GM19468 (cell line): ENCODE measurements at regions not wholly inside any gene's neighbourhood (a gene's known extent, or its start where the extent isn't known, plus 50 kb on each side); places are given as distances from the start of the nearest gene placed in this dataset.

Source experiments
- ATAC-seq: cut with Tn5 transposase; IDR thresholded peaks from one replicate; pipeline ENCODE4 v1.9.1; 2021; ENCODE audit warnings: mild to moderate bottlenecking, moderate library complexity, moderate number of reproducible peaks; ENCODE audit not compliant: unreplicated experiment; ENCODE audit errors: extremely low read depth

DNA sequence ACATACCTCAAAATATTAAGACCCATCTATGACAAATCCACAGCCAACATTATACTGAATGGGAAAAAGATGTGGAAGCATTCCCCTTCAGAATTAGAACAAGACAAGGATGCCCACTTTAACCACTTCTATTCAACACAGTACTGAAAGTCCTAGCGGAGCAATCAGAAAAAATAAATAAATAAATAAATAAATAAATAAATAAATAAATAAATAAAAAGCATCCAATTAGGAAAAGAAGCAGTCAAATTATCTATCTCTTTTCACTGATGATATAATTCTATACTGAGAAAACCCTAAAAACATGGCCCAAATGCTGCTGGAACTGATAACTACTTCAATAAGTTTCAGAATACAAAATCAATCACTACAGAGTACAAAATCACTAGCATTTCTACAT is 67.5 kb downstream of the PRR32 start:
- no peak for ATAC-seq

DNA sequence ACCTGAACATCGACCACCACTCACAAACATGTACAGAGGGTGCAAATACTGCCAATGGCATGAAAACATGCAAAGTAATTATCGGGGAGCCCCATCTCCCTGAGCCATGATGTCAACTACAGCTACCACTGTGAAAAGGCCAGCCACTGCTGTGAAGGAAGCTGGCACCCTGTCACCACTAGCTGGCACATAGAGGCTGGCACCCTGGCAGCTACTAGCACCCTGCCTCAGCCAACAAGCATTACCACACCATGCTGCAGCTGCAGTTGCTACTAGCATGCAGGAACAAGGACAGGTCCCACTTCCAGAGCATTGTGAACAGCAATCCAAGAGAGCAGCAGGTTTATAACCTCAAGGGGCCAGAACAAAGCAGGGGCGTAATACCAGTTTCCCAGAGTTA is 81.4 kb downstream of the PRR32 start:
- no peak for ATAC-seq

DNA sequence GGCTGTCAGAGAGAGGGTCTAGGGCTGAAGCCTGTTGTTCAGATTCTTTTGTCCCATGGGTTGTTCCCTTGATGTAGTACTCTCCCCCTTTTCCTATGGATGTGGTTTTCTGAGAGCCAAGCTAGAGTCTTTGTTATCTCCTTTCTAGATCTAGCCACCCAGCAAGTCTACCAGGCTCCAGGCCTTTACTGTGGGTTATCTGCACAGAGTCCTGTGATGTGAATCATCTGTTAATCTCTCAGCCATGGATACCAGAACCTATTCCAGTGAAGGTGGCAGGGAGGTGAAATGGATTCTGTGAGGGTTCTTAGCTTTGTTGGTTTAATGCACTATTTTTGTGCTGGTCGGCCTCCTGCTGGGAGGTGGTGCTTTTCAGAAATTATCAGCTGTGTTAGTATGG is 109.5 kb downstream of the PRR32 start:
- ATAC-seq = no peak

DNA sequence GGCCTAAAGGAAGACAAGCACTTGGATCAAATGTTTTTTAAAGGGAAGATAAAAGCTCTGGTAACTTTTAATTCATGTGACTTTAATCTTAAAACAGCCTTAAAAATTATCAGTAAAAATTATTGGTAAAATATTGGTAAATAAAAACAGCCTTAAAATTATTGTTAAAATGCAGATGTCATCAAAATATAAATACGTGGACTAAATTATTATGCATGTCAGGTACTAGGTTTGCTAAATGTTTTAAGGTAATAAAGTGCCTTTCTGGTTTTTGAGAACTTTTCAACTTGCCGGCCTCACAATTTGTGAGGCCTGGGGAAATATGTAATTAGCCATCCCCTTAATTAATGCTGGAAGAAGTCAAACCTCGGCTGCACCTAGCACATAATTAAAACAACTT is 147.7 kb downstream of the PRR32 start:
- ATAC-seq = no peak

DNA sequence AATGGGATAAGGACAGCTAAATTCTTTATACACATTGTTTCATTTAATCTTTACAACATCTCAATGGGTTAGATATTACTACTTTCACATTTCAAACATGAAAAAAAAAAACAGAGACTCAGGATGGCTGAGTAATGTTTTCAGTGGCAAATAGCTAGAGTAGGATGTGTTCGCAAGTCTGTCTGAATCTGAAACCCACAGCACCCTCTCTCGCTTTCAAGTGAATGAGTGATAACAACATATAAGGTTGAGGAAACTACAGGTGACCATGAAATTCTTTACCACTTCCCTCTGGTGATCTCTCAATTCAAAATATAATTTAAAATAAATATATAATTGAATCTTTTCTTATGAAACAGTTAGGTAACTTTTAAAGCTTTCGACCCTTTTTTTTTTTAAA is 162.6 kb downstream of the PRR32 start:
- peak; percentile 58 for ATAC-seq

DNA sequence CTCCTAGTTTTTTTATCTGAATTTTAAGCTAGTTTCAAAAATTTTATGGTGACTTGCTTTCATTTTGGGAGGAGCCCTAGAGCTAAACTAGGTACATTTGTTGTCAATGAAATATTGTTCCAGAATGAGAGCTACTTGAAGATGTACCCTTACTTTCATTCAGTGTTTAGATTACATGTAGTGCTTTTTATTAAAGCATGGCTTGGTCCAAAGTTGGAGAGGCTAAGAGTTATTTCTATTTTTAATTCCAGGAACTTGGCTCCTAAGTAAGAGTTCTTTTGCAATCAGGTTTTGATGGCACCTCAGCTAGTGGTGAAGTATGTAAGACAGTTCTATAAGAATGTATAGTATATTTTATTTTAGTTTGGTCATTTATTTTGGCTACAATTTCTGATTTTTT is 165.5 kb downstream of the PRR32 start:
- no peak for ATAC-seq

DNA sequence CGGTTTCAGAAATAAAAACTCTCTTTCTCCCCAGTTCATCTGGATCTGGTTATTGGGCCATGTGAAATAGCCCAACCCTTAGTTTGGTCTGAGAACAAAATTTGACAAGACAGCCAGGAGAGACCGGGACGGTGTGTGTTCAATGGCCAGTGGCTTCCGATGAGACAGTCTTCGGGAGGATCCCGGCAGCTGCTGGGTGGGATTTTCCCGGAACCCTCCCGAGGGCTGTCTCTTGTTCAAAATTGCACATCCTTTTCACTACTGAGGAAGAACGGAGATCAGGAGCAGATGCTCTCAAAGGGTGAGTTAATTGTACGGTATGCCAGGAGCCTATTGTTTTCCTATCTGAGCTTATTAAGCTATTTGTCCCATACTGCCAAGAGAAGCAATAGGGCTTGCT is 166.5 kb downstream of the PRR32 start:
- no peak for ATAC-seq

DNA sequence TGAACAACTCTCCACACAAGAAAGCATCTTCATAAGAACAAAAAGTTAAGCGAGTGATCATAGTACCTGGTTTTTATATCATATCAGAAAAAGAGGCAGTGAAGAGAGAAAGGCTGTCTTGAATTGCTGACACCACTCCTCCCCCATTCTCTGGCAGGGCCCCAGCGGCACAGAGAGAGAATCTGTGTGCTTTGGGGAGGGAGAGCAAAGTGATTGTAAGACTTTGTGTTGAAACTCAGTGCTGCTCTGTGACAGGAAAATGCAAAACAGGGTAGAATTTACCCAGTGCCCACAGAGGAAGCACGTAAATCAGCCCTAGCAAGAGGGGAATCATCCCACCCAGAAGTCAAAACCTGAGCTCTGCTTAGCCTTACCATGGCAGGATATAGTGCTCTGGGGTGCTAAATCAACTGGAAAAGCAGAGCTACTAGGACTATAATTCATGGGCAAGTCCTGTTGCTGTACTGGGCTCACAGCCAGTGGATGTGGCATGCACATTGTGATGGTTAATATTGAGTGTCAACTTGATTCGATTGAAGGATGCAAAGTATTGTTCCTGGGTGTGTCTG is 174.6 kb downstream of the PRR32 start:
- ATAC-seq = no peak

DNA sequence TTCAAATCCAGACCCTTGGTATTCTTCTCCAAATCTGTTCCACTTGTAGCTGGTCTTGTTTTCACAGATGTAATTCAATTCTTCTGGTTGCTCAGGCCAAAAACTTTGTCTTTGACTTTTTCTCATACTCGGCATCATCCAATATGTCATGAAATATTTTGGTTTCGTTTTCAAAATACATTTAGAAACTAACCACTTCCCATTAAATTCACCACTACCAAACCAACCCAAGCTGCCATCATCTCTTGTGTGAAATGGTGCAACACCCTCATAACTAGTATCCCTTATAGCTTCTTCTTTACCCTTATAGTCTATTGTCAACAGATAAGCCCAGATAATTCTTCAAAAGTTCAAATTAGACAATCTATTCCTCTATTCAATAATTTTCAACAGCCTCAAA is 192.1 kb downstream of the PRR32 start:
- ATAC-seq = no peak

DNA sequence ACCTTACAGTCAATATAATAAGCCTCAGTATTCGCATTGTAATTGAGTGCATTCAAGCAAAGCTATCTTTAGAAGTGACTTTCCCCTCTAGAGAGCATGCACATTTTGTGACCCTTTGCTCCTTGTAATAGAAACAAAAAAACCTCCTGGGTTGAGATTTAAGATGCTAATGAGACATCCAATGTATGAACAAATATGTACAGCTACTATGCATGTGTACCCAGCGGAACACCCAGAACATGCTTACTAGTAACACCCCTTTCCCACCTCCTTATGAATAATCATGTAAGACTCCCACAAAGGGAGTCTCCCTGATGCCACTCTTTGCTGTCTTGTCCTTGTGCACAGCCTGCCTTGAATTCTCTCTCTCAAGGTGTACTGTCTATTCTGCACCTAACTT is 205.5 kb downstream of the PRR32 start:
- ATAC-seq = no peak

DNA sequence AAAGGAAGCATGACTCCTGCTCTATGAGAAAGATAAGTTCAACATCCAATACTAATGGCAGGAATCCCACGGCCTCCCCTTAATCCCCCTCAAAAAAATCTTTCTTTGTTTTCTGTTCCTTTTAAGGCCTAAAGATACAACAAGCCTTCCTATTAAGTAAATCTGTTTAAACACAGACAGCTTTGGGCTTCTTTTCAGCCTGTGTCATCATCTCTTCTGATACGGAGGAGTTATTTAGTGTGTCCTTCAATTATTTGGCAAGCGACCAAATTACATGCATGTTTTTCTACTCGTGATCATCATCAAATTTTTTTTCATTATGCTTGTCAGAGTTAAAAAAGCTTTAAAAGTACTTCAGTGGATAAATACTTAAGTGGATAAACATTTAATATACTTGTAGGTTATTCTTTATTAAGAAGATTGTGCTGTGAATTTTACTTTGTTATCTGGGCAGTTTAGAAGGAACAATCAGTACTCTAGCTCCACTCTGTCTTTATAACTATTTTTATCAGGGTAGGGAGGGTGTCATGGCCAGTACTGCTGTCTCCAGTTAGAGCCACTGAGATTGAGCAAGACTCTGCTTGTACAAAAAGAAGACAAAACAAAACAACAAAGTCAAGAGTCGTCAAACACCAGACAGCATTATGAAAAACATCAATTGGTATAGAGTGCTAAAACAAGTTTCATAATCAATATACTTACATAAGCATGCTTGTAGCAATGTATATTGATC is 210.7 kb downstream of the PRR32 start:
- ATAC-seq = no peak

DNA sequence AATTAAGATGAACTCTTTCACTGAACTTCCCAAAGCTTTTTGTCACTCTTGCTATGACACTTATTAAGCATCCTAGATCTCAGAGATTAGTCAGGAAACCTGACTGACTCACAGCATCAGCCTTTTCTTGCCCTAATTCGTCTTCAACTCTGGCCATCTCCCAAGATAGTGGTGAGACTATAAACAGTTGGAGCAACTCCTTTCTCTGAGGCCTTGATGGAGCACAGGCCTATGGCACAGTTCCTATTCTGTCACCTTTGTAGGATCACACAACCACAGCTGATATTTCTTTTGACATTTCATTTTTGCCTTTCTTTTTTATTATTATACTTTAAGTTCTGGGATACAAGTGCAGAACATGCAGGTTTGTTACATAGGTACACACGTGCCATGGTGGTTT is 217.6 kb downstream of the PRR32 start:
- ATAC-seq = no peak

DNA sequence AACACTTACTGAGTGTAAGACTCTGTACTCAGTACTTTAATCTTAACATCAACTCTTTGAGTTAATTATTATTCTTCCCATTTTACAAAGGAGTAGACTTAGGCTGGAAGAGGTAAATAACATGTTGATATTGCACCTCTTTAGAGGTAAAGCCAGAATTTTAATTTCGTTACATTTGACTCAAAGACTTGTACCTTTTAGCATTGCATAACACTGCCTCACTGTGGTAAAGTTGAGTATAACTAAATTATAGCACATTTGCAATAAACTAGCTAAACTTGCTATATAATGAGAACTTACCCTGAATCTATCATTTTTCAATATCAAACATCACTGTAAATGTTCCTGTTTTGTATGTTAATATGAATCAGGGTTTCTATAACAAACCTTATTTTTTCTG is 218.5 kb downstream of the PRR32 start:
- no peak for ATAC-seq

DNA sequence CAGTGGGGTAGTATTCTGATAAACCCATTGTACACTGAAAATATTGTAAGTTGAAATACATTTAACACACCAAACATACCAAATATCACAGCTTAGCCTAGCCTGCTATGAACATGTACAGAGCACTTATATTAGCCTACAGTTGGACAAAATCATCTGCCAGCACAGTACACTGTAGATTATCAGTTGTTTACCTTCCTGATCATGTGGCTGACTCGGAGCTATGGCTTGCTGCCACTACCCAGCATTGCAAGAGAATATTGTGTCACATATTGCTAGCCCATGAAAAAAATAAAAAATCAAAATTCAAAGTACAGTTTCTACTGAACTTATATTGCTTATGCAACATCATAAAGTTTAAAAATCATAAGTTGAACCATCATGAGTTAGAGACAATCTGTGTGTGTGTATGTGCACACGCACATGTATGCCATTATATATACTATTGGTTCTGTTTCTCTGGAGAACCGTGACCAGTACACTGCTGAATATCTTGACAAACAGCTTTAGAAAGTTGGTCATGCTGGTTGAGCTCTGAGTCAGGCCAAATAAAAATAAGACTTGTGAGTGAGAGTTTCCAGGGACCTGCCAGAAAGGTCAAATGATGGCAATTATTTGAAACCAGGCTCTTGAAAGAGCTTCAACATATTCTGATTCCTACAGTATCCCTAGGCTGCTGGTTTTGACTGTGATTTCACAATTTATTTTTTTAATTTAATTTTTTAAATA is 238.5 kb downstream of the PRR32 start:
- ATAC-seq = no peak

DNA sequence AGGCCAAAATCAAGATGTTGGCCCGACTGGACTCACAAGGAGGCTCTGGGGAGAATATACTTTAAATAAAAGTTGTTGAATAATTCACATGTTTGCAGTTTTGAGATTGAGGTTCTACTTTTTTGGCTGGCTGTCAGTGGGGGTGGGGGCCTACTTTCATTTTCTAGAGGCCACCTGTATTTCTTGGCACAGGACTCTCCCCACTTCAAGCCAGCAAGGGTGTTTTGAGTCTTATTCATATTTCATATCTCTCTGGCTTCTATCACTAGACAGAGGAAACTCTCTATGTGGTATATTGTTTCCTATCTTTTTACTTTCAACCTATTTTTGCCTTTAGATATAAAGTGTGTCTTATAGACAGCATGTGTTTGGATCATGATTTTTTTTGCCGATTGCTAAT is 266.4 kb downstream of the PRR32 start:
- no peak for ATAC-seq

DNA sequence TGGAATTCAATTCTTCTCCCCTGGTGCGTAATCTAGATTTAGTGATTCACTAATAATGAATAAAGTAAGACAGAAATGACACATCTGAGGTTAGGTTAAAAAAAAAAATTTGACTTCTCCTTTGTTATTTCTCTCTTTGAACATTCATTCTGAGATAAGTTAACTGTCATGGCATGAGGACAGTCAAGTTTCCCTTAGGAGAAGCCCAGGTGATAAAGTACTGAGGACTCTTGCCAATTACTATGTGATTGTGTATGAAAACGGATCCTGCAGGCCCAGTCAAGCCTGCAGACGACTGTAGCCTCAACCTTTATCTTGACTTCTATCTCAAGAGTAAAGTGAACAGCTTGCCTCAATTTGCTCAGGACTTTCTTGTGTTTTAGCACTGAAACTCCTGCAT is 293.2 kb downstream of the PRR32 start:
- ATAC-seq = no peak

DNA sequence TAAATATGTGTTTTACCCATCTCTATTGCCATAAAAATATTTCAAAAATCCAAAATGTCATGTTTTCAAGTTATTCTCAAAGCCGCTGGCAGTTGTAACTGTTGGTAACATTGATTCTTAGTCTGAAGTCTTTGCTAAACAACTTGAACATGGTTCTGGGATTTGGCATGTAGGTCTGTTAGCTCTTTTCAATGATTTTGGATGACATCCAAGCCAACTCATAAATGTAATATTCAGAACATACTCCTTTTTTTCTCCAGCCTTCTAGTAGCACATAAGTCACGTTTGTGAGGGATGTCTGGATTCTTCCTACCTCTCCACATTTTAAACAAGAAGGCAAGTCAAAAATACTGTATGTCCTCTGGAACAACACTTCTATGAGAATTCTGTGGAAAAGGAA is 305.3 kb downstream of the PRR32 start:
- no peak for ATAC-seq

DNA sequence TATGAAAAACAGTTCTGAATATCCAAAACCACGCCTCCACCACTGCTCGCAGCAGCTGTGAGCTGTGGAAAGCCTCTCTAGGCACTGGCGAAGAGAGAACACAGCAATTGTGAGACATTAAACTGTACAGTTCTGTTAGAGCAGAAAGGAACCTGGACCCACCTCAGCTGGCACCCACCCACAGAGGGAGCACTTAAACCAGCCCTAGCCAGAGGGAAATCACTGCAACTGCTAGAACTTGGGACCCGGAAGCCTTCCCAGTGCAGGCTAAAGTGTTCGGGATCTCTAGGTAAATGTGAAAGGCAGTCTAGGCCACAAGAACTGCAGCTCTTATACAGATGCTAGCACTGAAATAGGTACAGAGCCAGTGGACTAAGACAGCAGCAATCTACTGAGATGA is 308.8 kb downstream of the PRR32 start:
- ATAC-seq = no peak

DNA sequence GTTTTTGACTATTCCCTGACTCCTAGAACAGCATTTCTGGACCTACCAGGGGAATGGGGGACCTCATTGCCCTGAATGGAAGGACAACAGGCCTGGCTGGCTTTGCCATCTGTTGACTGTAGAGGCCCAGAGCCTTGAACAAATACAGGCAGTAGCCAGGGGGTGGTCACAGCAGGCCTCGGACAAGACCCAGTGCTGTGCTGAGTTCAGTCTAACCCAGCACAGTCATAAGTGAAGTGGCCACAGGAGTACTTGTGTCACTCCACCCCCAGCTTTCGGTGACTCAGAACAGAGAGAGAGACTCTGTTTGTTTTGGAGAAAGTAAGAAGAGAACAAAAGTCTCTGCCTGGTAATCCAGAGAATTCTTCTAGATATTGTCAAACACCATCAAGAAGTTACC is 310.0 kb downstream of the PRR32 start:
- no peak for ATAC-seq

DNA sequence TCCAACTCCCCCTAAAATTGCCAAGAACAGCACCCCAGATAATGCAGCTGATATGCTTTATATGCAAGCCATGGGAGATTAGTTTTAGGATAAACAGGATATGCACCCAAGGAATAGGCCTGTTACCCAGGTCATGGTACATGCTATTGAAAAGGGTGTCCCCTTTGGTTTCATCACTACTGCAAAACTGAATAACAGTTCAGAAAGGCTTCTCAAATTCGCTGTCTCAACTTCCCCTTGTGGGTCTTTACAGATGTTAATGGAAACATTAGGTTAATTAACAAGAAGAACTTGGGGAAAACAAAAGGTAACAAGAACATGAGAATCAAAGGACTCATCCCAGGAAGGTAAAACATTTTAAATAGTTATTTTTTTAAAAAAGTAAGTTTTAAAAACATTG is 318.7 kb downstream of the PRR32 start:
- ATAC-seq = no peak

DNA sequence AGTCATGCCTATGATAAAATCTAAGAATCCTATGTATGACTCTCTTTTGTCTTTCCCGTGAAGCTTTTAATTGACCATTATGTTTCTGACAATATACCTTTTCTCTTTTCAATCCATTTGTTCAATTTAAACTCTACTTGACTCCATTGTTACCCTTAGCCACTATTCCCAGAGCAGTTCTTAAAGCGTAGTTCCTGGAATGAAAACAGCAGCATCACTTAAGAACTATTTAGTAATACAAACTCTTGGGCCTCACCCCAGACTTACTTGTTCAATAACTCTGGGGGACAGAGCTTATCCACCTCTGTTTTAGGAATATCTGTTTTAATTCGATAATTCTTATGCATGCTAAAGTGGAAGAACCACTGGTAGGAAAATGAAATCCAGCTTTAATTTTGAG is 358.4 kb downstream of the PRR32 start:
- ATAC-seq = no peak

DNA sequence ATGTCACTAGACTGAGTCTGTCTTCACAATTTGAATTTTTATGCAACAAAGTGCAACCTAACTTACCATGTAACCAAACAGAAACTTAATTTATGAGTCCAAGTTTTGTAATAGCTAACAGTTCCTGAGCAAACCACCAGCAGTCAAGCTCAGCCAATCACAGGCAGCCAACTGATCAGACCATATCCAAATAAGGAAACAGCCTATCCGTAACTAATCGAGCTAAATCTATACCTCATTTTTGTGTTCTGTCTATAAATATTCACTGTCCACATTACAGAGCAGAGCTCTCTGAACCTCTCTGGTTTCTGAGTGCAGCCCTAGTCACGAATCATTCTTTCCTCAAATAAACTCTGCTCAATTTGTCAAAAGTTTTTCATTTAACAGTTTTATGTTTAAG is 367.6 kb downstream of the PRR32 start:
- no peak for ATAC-seq
